AG20443 (cell line): ENCODE measurements at regions not wholly inside any gene's neighbourhood (a gene's known extent, or its start where the extent isn't known, plus 50 kb on each side); places are given as distances from the start of the nearest gene placed in this dataset.
"Not testable (repeated sequence)": the region's sequence is repeated elsewhere in the genome, so short reads cannot be mapped to it uniquely, and the experiment has no call there.

ENCODE experiments used
- DNase-seq: peaks from one replicate; pipeline ENCODE4 v3.0.0; 2012; ENCODE audit warnings: low spot score, mixed read lengths

DNA sequence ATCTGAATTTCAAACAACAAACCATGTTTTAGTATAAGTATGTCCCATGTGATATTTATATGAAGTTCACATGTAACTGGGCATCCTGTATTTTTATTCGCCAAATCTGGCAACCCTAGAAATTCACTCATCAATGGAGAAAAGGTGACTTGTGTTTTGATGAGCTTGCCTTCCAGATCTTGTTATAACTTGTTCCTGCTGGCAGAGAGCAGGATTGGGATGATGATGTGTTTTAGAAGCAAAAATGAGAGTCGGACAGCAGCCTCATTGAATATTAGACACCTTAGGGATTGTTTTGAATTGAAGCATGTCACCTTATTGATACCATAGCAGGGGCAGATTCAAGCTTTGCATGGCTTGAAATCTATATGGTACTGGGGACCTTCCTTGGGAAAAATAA is 85.4 kb upstream of the MED13 start:
- DNase-seq, result no peak

- no peak for DNase-seq
These were observed 84.9 kb upstream of the MED13 start for GRCh38 chr17:62149961-62150360.

- no peak for DNase-seq
These were observed 82.2 kb upstream of the MED13 start for GRCh38 chr17:62147284-62147683.

DNA sequence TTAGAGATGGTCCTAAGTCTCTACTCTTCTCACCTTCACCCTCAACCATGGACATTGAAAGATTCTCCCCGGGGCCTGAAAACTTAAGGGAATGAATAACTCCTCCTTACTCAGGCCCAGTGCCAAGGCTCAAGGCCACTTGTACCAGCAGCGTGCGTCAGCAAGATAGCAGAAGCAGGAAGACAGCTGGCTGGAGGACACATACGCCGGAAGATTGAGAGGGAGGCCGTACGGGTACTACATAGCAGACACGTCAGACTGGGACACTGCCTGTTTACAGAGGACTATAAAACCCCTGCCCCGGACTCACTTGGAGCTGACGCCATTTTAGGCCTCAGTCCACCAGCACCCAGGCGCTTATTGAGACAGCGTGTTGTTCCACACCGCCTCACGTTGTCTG is 75.8 kb upstream of the MED13 start:
- DNase-seq, result no peak

GRCh38 chr17:62140376-62140775 is 75.3 kb upstream of the MED13 start:
- no peak for DNase-seq

GRCh38 chr17:62139690-62140354 is 74.7 kb upstream of the MED13 start:
- not testable (repeated sequence) for DNase-seq

GRCh38 chr17:62139141-62139540 is 74.1 kb upstream of the MED13 start:
- DNase-seq, result no peak

GRCh38 chr17:62138676-62139121 is 73.6 kb upstream of the MED13 start:
- not testable (repeated sequence) for DNase-seq

- not testable (repeated sequence) for DNase-seq
These were observed 72.9 kb upstream of the MED13 start for GRCh38 chr17:62137734-62138624.

- DNase-seq, result not testable (repeated sequence)
These were observed 72.1 kb upstream of the MED13 start for GRCh38 chr17:62137013-62137733.

- no peak for DNase-seq
These were observed 70.7 kb upstream of the MED13 start for GRCh38 chr17:62135742-62136141.

DNA sequence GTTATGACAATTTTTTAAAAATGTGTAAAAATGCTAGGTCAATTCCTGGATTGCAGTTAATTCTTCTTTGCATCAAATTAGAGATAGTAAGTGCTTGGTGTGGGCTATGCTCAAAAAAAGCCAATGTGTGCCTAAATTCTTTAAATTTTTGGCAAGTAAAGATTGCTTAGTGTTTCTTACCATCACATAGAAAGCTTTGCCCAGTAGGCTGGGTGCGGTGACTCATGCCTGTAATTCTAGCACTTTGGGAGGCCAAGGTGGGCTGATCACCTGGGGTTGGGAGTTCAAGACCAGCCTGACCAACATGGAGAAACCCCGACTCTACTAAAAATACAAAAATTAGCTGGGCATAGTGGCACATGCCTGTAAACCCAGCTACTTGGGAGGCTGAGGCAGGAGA is 70.0 kb upstream of the MED13 start:
- not testable (repeated sequence) for DNase-seq

GRCh38 chr17:62134397-62134796 is 69.3 kb upstream of the MED13 start:
- DNase-seq, result no peak

- not testable (repeated sequence) for DNase-seq
These were observed 66.2 kb upstream of the MED13 start for GRCh38 chr17:62131271-62131670.

DNA sequence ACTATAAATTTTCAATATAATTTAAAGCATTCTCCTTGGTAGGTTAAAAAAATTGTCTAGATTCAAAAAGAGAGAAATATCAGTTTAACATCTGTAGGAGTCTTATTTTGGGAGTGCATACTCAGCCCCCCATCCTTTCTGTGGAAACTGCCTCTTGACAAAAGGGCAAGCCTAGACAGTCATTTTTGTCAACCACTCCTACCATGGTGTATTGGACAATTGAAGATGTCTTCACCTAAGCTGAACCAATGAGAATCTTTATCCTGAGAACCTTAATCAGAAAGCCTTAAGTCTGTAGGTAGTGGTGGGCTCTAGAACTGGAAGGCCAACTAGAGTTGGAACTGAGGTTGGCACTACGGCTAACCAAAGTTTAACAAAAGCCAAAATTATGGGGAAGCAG is 65.7 kb upstream of the MED13 start:
- DNase-seq, result no peak

GRCh38 chr17:62126292-62126691 is 61.2 kb upstream of the MED13 start:
- no peak for DNase-seq

DNA sequence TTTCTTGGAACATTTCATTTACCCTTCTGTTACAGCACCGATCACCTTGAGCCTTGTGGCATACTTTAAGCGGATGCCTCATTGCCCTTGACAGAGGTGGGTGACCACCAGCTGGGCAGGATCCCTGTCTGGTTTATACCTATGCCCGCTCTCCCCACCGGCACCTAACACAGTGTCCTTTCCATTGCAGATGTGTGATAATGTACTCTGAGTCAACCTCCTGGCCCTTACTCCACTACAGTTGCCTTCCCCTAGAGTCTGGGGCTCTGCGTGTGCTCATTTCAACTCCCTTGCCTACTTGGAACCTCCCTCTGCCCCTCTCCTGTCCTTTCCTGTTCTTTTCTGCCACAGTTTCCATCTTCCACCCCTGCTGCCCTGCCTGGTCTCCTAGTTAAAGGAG is 60.2 kb upstream of the MED13 start:
- DNase-seq, result no peak

DNA sequence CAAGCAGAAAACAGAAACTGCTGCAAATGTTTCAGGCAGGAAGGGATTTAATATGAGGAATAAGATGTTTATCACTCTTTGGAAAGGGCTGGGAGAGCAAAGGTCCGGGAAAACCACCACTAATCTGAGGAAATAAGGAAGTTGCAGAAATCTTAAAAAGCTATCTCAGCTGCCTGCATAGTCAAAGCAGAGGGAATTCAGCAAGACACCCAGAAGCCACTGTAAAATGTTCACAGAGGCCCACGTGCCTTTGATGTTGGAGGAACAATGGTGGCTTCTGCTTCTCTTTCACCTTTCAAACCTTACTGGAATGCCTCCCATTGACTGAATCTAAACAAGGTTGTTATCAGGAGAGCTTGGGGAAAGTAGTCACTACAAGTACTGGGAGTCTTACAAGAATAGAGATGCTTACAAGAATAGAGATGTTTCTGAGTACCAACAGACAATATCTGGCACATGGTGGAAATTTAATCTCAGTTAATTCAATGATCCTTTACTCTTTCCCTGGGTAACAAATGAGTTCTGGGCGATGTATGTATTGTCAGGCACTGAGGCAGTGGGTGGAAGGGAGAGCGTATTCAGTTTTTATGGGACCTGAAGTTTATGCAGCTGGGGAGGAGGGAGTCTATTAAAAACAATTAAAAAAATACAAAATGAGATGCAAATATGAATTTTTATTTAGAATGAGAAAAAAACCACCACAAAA is 56.1 kb upstream of the MED13 start:
- no peak for DNase-seq

DNA sequence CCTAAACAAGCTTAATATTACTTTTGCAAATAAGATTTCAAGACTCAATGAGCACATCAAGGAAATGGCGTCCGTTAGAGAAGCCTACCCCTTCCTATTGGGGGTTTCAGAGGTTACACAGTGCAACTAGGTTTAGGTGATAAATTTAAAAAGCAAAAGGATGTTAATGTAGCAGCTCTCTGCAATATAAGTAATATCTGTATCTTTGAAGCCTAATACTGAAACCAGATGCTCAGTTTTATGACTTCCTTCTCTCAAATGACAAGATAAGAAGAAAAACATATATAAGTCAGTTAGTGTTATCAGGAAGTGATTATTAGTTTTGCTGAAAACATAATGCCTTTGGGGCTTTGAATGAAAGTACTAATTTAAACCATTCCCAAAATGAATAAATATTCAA is 54.3 kb upstream of the MED13 start:
- DNase-seq, result no peak
